K562 (cell line): ENCODE measurements at regions not wholly inside any gene's neighbourhood (a gene's known extent, or its start where the extent isn't known, plus 50 kb on each side); places are given as distances from the start of the nearest gene placed in this dataset.
"Not testable (repeated sequence)": the region's sequence is repeated elsewhere in the genome, so short reads cannot be mapped to it uniquely, and the experiment has no call there.

ENCODE experiments used
- ATAC-seq: fragments of 200-7000 bp; cut with Tn5 transposase; 3 replicates; pipeline ENCODE4 v1.9.1; 2020; ENCODE audit warnings: moderate library complexity
- BruUV-seq: library from RNA; stranded (reverse); fragments of 400-500 nt; replicated peaks from 2 replicates; lab custom pipeline; 2021; lab: Mats Ljungman, UMichigan
- CTCF ChIA-PET: fragments of 300-600 bp; formaldehyde crosslinking; extraction: SDS; loops from one replicate; lab custom pipeline; 2021; ENCODE audit warnings: low intra/inter-chr PET ratio; lab: Yijun Ruan, JAX
- POLR2A ChIA-PET: fragments of 300-600, 350-650 bp; sonication (Branson Sonifier 250); formaldehyde crosslinking; extraction: SDS; loops from one replicate; lab custom pipeline; 2021; ENCODE audit warnings: antibody characterized with exemption, inconsistent platforms; lab: Yijun Ruan, JAX
- DNase-seq, 4 experiments: peaks; one replicate each; pipeline versions ENCODE4 v3.0.0 to v3.0.0-alpha.2; 2011 to 2018; ENCODE audit warnings: low spot score in 3 of 4, mixed read lengths in 3 of 4; ENCODE audit errors: extremely low read depth in 1 of 4
- FAIRE-seq: peaks from 2 replicates; lab custom pipeline; 2011; peaks lifted over from hg19 to GRCh38; lab: Jason Lieb, UNC
- H2AFZ ChIP-seq: 2 replicates; pipeline ENCODE4 v1.6.0; 2011; ENCODE audit warnings: low read depth, low read length, control low read depth, inconsistent platforms
- H3K27ac ChIP-seq: fragments of 200-600 bp; 3 replicates; pipeline ENCODE4 v1.8.0; 2011; ENCODE audit warnings: low read depth, mild to moderate bottlenecking, control low read depth, inconsistent platforms, low read length, moderate library complexity, mixed read lengths; ENCODE audit errors: extremely low read depth
- H3K27me3 ChIP-seq, 2 experiments: fragments of 300-600 bp in 1 of 2; 2 replicates in 1 of 2; 3 replicates in 1 of 2; pipeline versions ENCODE4 v1.6.0 to v1.8.0; 2011; ENCODE audit warnings: inconsistent platforms in 2 of 2, low read length in 2 of 2, mild to moderate bottlenecking in 1 of 2, mixed read lengths in 1 of 2, moderate library complexity in 1 of 2; ENCODE audit not compliant: control insufficient read depth in 2 of 2, insufficient read depth in 2 of 2
- H3K36me3 ChIP-seq: fragments of 300-600 bp; 3 replicates; pipeline ENCODE4 v1.8.0; 2011; ENCODE audit warnings: mild to moderate bottlenecking, low read length, inconsistent platforms; ENCODE audit not compliant: control insufficient read depth, insufficient read depth
- H3K4me1 ChIP-seq, 2 experiments: fragments of 200-600 bp in 1 of 2; replicated peaks in 1 of 2; 2 replicates in 1 of 2; 3 replicates in 1 of 2; pipeline versions ENCODE4 v1.5.1 to v1.8.0; 2011; ENCODE audit warnings: inconsistent platforms in 2 of 2, low read length in 2 of 2, mild to moderate bottlenecking in 1 of 2, mixed read lengths in 1 of 2, moderate library complexity in 1 of 2; ENCODE audit not compliant: control insufficient read depth in 2 of 2, insufficient read depth in 2 of 2
- H3K4me2 ChIP-seq: 2 replicates; pipeline ENCODE4 v1.6.1; 2011; ENCODE audit warnings: low read length, control low read depth, inconsistent platforms, mixed read lengths; ENCODE audit not compliant: insufficient read depth
- H3K4me3 ChIP-seq: fragments of 200-600 bp; sonication (generic), shearing (Covaris generic); 2 replicates; pipeline ENCODE4 v1.5.1; 2016; ENCODE audit warnings: control low read depth, inconsistent platforms
- H3K79me2 ChIP-seq: fragments of 200-600 bp; 3 replicates; pipeline ENCODE4 v1.8.0; 2011; ENCODE audit warnings: low read length, inconsistent platforms; ENCODE audit not compliant: control insufficient read depth, insufficient read depth
- H3K9ac ChIP-seq, 2 experiments: 2 replicates each; pipeline versions ENCODE4 v1.6.0 to v1.6.1; 2011; ENCODE audit warnings: low read depth in 2 of 2, low read length in 2 of 2, control low read depth in 1 of 2, inconsistent platforms in 1 of 2, mild to moderate bottlenecking in 1 of 2, mixed read lengths in 1 of 2; ENCODE audit not compliant: insufficient read depth in 1 of 2
- H3K9me1 ChIP-seq: one replicate; pipeline ENCODE4 v1.6.0; 2011; ENCODE audit warnings: inconsistent platforms, mild to moderate bottlenecking, low read length, moderate library complexity; ENCODE audit not compliant: control insufficient read depth, insufficient read depth
- H3K9me3 ChIP-seq: replicated peaks from 2 replicates; pipeline ENCODE4 v1.5.1; 2011; ENCODE audit warnings: low read depth, low read length, inconsistent platforms; ENCODE audit not compliant: control insufficient read depth, insufficient read depth
- H4K20me1 ChIP-seq: replicated peaks from 2 replicates; pipeline ENCODE4 v1.6.1; 2011; ENCODE audit warnings: low read length, inconsistent platforms, mixed read lengths; ENCODE audit not compliant: control insufficient read depth, insufficient read depth
- CREB1 ChIP-seq, 2 experiments: sonication (generic) in 1 of 2; formaldehyde crosslinking in 1 of 2; IDR thresholded peaks; 2 replicates each; pipeline versions ENCODE4 v1.6.1 to v1.8.0; 2012 to 2022; ENCODE audit warnings: inconsistent platforms in 1 of 2, mild to moderate bottlenecking in 1 of 2, missing genetic modification reagents in 1 of 2, moderate library complexity in 1 of 2
- EP300 ChIP-seq: IDR thresholded peaks from 2 replicates; pipeline ENCODE4 v1.6.1; 2012; ENCODE audit warnings: low read length, improper control_type of control experiment
- RAD21 ChIP-seq, 2 experiments: fragments of 250-450 bp in 1 of 2; fragments of 450-650 bp in 1 of 2; sonication (Bioruptor Pico) in 1 of 2; formaldehyde crosslinking in 1 of 2; IDR thresholded peaks in 1 of 2; conservative IDR thresholded peaks in 1 of 2; 2 replicates each; pipeline versions ENCODE4 v1.4.0 to v1.8.0; 2020 to 2022; ENCODE audit warnings: mild to moderate bottlenecking in 2 of 2, moderate library complexity in 1 of 2
- ZKSCAN1 ChIP-seq: fragments of 150-350 bp; IDR thresholded peaks from 2 replicates; pipeline ENCODE4 v1.6.1; 2016; ENCODE audit warnings: low read depth, low read length
- WGBS: fragments of 100-300 bp; shearing (Covaris generic); methylation state at CpG from one replicate; pipeline ENCODE4 v1.1.6; 2016; ENCODE audit warnings: low coverage, mixed read lengths; ENCODE audit not compliant: insufficient coverage; ENCODE audit errors: missing lambda C conversion rate; 5-methylcytosine and 5-hydroxymethylcytosine counted together
- in situ Hi-C: fragments of 300-500 bp; cut with MboI; formaldehyde crosslinking; loops from 4 replicates; pipeline ENCODE4 v1.15.0; 2018; ENCODE audit warnings: inconsistent platforms, mixed read lengths
- intact Hi-C: fragments of 100-400 bp; cut with micrococcal nuclease; formaldehyde crosslinking; loops from 2 replicates; pipeline ENCODE4 v1.14.2; 2022
- TF ChIP-seq, protein P1 (sequence below): sonication (generic); formaldehyde crosslinking; IDR thresholded peaks from 2 replicates; pipeline ENCODE4 v1.8.0; 2022; ENCODE audit warnings: mild to moderate bottlenecking, missing genetic modification reagents, borderline replicate concordance
- TF ChIP-seq, protein P2 (sequence below), 3 experiments: IDR thresholded peaks in 2 of 3; conservative IDR thresholded peaks in 1 of 3; 2 replicates each; pipeline ENCODE4 v1.5.1; 2011 to 2012; ENCODE audit warnings: low read length in 3 of 3, mild to moderate bottlenecking in 3 of 3, control low read depth in 2 of 3, improper control_type of control experiment in 1 of 3, inconsistent platforms in 1 of 3, low read depth in 1 of 3, mixed read lengths in 1 of 3, moderate library complexity in 1 of 3; ENCODE audit not compliant: insufficient read depth in 2 of 3

DNA sequence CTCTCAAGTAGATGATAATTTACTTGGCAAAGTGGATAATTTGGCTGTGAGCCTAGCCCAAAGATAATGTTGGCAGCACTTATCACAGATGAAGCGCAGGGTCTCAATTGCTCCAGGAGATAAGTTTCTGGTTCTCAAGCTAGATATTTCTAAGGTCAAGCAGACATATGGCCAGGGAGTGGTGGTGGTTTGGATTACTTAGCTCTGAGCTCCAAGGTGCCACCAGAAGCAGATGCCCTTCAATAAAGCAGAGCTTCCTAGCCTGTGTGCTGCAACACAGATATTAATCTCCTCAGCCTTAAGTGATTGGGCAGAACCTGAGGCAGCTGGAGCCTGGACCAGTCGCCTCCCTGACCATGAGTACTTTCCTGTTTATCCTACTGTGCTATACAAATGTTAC lies 79.2 kb upstream of the NALF2 start (continued):
- TF ChIP-seq, protein P1, sequence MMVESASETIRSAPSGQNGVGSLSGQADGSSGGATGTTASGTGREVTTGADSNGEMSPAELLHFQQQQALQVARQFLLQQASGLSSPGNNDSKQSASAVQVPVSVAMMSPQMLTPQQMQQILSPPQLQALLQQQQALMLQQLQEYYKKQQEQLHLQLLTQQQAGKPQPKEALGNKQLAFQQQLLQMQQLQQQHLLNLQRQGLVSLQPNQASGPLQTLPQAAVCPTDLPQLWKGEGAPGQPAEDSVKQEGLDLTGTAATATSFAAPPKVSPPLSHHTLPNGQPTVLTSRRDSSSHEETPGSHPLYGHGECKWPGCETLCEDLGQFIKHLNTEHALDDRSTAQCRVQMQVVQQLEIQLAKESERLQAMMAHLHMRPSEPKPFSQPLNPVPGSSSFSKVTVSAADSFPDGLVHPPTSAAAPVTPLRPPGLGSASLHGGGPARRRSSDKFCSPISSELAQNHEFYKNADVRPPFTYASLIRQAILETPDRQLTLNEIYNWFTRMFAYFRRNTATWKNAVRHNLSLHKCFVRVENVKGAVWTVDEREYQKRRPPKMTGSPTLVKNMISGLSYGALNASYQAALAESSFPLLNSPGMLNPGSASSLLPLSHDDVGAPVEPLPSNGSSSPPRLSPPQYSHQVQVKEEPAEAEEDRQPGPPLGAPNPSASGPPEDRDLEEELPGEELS, result no peak
- TF ChIP-seq, all 486 proteins: peak for 0

DNA sequence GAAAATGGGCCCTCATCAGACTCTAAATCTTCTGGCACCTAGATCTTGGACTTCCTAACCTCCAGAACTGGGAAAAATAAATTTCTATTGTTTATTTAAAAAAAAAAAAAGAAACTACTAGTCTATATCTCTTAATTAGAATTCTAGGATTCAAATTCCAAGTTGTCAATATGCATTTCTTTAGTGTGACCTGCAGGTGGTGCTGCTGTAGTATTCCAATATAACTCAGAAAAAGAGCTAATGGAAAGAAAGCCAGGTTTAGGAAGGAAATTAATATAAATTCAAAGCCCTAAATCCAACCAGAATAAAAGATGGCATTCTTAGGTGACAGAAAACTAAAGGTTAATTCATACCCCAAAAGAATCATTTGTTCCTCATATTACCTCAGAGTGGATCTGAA lies 80.0 kb upstream of the NALF2 start:
- Histone ChIP-seq H3K27ac (no peak overlapping the region), H3K9me3 (no peaks in the 10 kb centered on the region), H3K4me2 (no peak overlapping the region), H3K36me3 (no peaks in the 10 kb centered on the region), H3K9me1 (no peaks in the 10 kb centered on the region), H2AFZ (no peak overlapping the region), H3K4me3 (no peak overlapping the region), H3K27me3 (no peaks in the 10 kb centered on the region), H3K79me2 (no peaks in the 10 kb centered on the region), H4K20me1 (no peaks in the 10 kb centered on the region), H3K4me1 (no peaks in the 10 kb centered on the region), H3K9ac (no peak overlapping the region)
- ChIA-PET CTCF (no interaction called here), POLR2A (no interaction called here)
- FAIRE-seq (no peak), ATAC-seq (no peak), DNase-seq (peak; percentile 6 to 10 (median 8))
- in situ Hi-C loops, result no loop called here
- no TSS peak for BruUV-seq
- TF ChIP-seq RAD21 (CRISPR knock-in tag; conservative IDR thresholded peaks at IDR 0.05 in 1 of 2, IDR thresholded peaks at IDR 0.05 in 1 of 2) (peak in 1 of 2 experiments; percentile 41; a peak in 2 of 4 replicates), ZKSCAN1 (no peak), EP300 (no peak), CREB1 (IDR thresholded peaks at IDR 0.05) (no peak), CREB1 (CRISPR knock-in tag; IDR thresholded peaks at IDR 0.05) (no peak)
- TF ChIP-seq, protein P2, sequence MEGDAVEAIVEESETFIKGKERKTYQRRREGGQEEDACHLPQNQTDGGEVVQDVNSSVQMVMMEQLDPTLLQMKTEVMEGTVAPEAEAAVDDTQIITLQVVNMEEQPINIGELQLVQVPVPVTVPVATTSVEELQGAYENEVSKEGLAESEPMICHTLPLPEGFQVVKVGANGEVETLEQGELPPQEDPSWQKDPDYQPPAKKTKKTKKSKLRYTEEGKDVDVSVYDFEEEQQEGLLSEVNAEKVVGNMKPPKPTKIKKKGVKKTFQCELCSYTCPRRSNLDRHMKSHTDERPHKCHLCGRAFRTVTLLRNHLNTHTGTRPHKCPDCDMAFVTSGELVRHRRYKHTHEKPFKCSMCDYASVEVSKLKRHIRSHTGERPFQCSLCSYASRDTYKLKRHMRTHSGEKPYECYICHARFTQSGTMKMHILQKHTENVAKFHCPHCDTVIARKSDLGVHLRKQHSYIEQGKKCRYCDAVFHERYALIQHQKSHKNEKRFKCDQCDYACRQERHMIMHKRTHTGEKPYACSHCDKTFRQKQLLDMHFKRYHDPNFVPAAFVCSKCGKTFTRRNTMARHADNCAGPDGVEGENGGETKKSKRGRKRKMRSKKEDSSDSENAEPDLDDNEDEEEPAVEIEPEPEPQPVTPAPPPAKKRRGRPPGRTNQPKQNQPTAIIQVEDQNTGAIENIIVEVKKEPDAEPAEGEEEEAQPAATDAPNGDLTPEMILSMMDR (IDR thresholded peaks at IDR 0.05 in 2 of 3, conservative IDR thresholded peaks at IDR 0.05 in 1 of 3; ENCODE audit: insufficient read depth in 2 of 3, low read depth in 1 of 3, low read length in 3 of 3), result peak; percentile 15 to 48 (median 21); a peak in 3 of 6 replicates
- intact Hi-C loops, result loop anchor here (10.0 kb wide), 1 partner anchor 611 kb away; no protein-coding TSS in a partner anchor

- ATAC-seq, POLR2A ChIA-PET, H3K36me3 ChIP-seq, BruUV-seq, H3K9ac ChIP-seq, H3K4me1 ChIP-seq, in situ Hi-C loops, DNase-seq, H3K9me3 ChIP-seq, H3K79me2 ChIP-seq, H3K27me3 ChIP-seq, H3K9me1 ChIP-seq, H3K4me2 ChIP-seq, H3K4me3 ChIP-seq, CTCF ChIA-PET, H3K27ac ChIP-seq, H2AFZ ChIP-seq, H4K20me1 ChIP-seq, FAIRE-seq: not testable (repeated sequence)
- no CpG with 5 or more reads among the region's 19 CpGs for WGBS
- intact Hi-C loops, result loop anchor here (10.0 kb wide), 1 partner anchor 613 kb away; no protein-coding TSS in a partner anchor
These were observed 81.9 kb upstream of the NALF2 start for GRCh38 chrX:69422208-69422607.
